Epithelial cell of prostate (primary cell): ENCODE measurements at regions not wholly inside any gene's neighbourhood (a gene's known extent, or its start where the extent isn't known, plus 50 kb on each side); places are given as distances from the start of the nearest gene placed in this dataset.

Source experiments
- DNase-seq: peaks from one replicate; pipeline ENCODE4 v3.0.0-alpha.2; 2011; ENCODE audit warnings: low read depth, low spot score
- H3K27ac ChIP-seq: fragments of 450-650 bp; 2 replicates; pipeline ENCODE4 v1.5.1; 2017; ENCODE audit warnings: mild to moderate bottlenecking

GRCh38 chr1:114342376-114342775 is 168.6 kb downstream of the TRIM33 start:
- no peak overlapping the region for H3K27ac ChIP-seq
- DNase-seq, result no peak

- no peak overlapping the region for H3K27ac ChIP-seq
- no peak for DNase-seq
These were observed 169.1 kb downstream of the TRIM33 start for GRCh38 chr1:114341856-114342255.

DNA sequence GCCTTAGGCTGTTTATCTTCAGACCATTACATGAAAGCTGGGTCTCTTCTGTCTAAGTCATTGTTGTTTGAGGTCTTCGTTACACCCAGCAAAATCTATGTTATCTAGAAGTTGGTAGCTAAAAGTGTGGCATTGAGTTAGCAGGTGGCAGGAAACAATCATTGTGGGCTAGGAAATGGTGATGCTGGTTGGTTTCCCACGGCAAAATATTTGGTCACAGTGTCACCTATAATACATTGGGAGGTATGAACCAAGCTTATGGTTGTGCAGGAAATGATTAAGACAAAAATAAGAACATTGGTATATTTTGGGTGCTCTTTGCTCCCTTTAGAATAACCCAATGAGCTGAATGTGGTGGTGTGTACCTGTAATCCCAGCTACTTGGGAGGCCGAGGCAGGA is 169.7 kb downstream of the TRIM33 start:
- no peak overlapping the region for H3K27ac ChIP-seq
- DNase-seq, result no peak

DNA sequence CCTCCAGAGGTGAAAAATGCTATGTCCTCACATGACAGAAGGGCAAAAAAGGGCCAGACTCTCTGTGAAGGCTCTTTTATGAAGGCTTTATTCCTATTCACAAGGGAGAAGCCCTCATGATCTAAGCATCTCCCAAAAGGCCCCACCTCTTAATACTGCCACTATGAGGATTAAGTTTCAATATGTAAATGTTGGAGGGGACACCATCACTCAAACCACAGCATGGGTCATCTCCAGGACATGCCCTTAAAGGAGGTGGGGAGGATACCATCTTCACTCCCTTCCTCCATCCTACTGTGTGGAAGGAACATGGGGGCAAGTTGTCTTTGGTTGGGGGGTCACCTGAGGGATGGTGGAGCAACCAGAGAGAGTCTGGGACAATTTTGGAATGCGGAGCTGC is 170.1 kb downstream of the TRIM33 start:
- no peak for DNase-seq
- H3K27ac ChIP-seq, result no peak overlapping the region

DNA sequence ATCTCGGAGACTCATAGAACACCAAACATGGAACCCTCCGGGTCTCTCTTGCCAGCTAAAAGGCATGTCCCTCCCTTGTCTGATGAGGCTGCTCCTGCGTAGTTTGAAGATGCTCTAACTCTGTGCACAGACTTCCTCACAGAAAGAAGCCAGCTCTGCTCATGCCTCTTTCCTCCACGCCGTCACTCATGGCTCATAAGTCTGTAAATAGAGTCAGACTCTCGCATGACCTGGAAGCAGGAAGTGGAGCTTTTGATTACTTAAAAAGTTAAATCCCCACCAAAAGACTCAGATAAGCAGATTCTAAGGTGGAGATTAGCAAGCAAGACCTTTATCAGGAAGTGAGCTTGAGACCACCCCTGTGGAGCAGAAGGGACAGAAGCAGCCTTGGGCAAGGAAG is 171.6 kb downstream of the TRIM33 start:
- no peak overlapping the region for H3K27ac ChIP-seq
- no peak for DNase-seq

DNA sequence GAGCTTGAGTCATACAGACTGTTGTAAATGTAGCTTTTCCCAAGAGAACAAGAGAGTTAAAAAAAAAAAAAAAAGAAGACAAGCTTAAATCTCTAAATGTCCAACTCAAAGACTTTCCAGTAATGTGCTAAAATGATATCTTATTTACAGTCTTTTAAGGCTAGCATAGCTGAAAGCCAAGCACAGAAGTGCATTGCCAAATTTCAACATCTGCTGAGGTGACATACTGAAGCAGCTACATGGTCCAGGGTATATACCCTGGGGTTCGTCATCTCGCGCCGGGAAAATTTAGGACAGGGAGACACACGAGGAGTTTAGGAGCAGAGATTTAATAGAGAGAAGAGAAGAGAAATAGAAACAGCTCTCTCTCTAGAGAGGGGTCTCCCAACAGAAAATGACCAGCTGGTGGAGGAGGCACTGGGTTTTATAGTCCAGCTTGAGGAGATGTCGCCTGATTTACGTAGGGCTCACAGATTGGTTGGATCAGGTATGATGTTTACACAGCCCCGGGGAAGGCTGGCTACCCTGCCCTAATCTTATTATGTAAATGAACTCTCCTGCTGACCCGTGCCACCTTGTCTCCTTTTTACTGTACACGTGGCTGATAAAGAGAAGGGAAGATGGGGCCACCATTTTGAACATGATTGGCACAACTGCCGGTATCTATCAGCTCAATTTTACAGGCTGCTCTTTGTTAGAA is 172.7 kb downstream of the TRIM33 start:
- no peak for DNase-seq

GRCh38 chr1:114337417-114337816 is 173.6 kb downstream of the TRIM33 start:
- DNase-seq, result no peak

More for the DNA sequence above, 172.7 kb downstream of the TRIM33 start:
- no peak overlapping the region for H3K27ac ChIP-seq

DNA sequence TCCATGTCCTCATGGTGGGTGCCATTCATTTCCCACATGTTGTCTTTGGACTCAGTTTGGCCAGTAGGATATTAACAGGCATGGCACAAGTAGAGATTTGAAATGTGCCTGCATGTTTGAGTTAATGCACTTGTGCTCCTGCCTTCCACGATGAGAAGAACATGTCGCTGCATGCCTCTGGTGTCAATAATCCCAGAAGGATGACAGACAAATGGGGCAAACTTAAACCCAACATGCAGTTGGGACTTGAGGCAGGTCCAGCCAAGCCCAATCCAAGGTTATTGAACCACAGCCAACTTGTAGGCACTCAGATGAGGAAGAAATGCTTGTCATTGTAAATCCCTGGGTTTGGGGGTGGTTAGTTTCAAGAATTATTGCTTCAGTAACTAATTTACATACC is 174.6 kb downstream of the TRIM33 start:
- H3K27ac ChIP-seq, result no peak overlapping the region
- peak; percentile 53 for DNase-seq

More at GRCh38 chr1:114337417-114337816, 173.6 kb downstream of the TRIM33 start:
- H3K27ac ChIP-seq, result no peak overlapping the region

DNA sequence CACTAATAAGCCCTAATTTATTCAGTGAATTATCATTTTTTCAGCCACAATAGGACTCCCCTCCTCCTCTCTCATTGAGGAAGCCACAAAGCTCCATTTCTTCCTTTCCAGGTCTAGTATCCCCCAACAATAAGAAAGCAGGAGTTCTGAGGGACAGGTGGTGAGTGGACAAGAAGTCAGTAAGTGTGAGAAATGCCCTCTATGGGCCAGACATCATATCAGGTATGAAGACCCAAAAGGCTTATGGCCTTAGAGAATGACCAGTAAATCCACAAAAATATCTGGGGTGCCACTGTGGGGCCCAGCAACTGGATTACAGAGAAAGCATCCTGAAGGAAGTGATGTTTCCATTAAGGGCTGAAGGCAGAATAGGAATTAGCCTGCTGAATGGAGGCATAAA is 175.7 kb downstream of the TRIM33 start:
- no peak for DNase-seq
- H3K27ac ChIP-seq, result no peak overlapping the region

GRCh38 chr1:114334297-114334696 is 176.7 kb downstream of the TRIM33 start:
- H3K27ac ChIP-seq, result no peak overlapping the region

DNA sequence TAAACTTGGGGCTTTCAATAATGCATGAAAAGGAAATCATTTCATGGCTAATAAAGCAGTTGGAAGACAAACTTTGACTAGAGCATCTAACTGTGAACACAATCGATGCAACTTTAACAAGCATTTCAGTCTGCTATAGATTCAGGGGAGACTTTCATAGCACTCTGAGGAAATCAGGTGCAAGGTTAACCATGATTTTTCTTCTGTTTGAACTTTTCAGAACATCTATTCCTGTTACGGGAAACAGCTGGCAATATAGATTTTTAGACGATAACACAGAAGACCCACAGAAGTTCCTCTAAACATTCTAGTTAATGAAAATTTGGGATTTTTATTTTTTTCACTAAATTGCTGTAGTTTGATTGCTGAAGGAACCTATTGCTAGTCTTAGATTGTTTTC is 177.3 kb downstream of the TRIM33 start:
- DNase-seq, result no peak
- no peak overlapping the region for H3K27ac ChIP-seq

More at GRCh38 chr1:114334297-114334696, 176.7 kb downstream of the TRIM33 start:
- no peak for DNase-seq

GRCh38 chr1:114331936-114332335 is 178.3 kb upstream of the SYT6 start:
- no peak for DNase-seq
- no peak overlapping the region for H3K27ac ChIP-seq

- no peak overlapping the region for H3K27ac ChIP-seq
- no peak for DNase-seq
These were observed 176.8 kb upstream of the SYT6 start for GRCh38 chr1:114330451-114330983.

GRCh38 chr1:114328361-114328904 is 174.8 kb upstream of the SYT6 start:
- H3K27ac ChIP-seq, result no peak overlapping the region
- DNase-seq, result no peak

- DNase-seq, result no peak
- H3K27ac ChIP-seq, result no peak overlapping the region
These were observed 170.9 kb upstream of the SYT6 start for GRCh38 chr1:114324662-114324965.

DNA sequence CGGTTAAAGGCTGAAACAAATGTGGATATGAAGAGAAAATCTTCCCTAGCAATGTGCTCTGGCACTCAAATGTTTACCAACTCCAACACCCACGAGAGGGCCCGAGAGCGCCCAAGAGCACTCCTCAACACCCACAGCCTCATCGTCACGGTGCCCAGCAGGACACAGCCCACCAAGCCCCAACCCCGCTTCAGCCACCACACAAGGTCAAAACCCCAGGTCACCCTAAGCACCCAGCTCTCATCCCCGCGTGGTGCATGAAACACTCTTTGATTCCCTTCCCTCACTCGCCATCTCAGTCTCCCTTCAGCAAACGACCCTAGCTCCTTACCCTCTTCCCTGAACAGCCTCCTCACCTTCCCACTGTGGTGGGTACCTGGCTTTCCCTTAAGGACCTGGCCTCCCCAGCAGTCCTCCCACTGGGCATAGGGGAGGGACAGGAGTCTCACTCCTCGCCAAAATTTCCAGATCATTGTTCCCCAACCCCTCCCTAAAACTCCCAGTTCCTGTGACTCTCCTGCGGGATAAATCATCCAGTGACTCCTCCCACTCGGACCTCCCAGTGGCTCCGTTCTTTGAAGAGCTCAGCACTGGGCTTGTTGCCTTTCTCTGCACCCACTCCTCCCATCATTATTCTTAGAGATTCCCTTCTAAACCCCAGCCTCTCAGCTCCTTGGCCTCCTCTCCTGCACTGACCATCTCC is 170.4 kb upstream of the SYT6 start:
- H3K27ac ChIP-seq, result no peak overlapping the region
- DNase-seq, result no peak

DNA sequence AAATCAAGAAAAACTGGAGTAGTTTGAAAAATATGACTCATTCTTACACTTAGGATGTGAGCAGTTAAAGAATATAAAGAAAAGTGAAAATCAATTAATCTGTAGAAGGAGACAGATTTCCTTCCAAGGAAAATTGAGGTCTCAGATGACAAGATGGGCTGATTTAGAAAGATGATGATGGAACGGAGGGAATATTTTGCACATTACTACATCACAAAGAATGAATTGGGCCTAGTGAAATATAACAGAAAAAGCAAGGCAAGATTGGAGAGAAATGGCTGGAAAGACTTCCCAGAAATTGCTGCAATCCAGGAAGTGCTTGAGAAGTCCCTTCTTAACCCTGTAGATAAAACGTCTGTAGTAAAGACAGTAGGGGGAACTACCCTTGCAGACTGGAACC is 169.1 kb upstream of the SYT6 start:
- H3K27ac ChIP-seq, result no peak overlapping the region
- DNase-seq, result no peak

DNA sequence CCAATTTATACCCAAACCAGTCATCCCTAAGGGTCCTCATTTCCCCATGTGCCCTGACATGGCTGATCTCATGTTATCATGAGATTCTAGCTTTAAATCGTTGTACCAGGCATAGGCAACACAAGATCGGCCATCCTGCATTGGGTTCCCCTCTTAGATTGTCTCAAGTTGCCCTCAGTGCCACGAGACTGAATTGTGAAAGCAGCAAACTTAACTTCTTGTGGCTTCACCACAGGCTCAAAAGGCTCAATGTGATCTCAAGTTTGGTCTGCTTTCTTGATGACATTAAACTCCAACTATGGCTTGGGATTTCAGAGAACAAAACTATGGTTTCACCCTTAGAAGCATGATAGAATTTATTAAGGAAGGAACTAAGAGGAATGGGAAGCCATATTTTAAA is 168.5 kb upstream of the SYT6 start:
- DNase-seq, result no peak
- no peak overlapping the region for H3K27ac ChIP-seq

GRCh38 chr1:114320586-114320985 is 166.9 kb upstream of the SYT6 start:
- peak; percentile 27 for DNase-seq
- peak overlapping the region; percentile 23 for H3K27ac ChIP-seq

- H3K27ac ChIP-seq, result peak overlapping the region; percentile 23
- no peak for DNase-seq
These were observed 165.7 kb upstream of the SYT6 start for GRCh38 chr1:114319418-114319817.

DNA sequence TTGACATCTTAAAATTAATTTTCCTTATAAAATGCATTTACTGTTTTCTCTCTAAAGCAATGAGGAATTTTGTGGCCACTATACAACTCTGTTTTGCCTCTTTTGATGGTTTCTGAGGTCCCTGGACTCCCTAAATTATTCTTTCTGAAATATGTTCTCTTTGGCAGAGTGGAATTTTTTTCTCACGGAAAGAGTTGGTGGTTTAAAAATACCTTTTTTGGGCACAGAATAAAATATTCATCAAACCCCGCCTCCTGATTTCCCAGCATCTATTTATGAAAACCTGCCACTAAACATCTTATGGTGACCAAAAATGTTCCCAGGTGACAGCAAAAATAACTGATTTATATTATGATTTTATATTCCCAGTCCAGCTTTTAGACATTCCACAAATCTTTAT is 165.3 kb upstream of the SYT6 start:
- H3K27ac ChIP-seq, result no peak overlapping the region
- no peak for DNase-seq

GRCh38 chr1:114316204-114316603 is 162.5 kb upstream of the SYT6 start:
- H3K27ac ChIP-seq, result no peak overlapping the region
- no peak for DNase-seq
